HEK293 (cell line): ENCODE measurements at regions not wholly inside any gene's neighbourhood (a gene's known extent, or its start where the extent isn't known, plus 50 kb on each side); places are given as distances from the start of the nearest gene placed in this dataset.

Experiments
- CTCF ChIA-PET: fragments of 350-600 bp; formaldehyde crosslinking; extraction: SDS; loops from one replicate; lab custom pipeline; 2021; ENCODE audit warnings: antibody characterized with exemption; lab: Yijun Ruan, JAX
- POLR2A ChIA-PET: fragments of 300-600 bp; formaldehyde crosslinking; extraction: SDS; loops from one replicate; lab custom pipeline; 2020; ENCODE audit warnings: antibody characterized with exemption, inconsistent platforms; lab: Yijun Ruan, JAX
- H3K27ac ChIP-seq: fragments of 200-500 bp; sonication (Bioruptor generic); 2 replicates; pipeline ENCODE4 v1.5.1; 2014; ENCODE audit warnings: low read depth, low read length, control low read depth, inconsistent platforms; ENCODE audit errors: extremely low read depth
- H3K36me3 ChIP-seq, 2 experiments: fragments of 200-500 bp in 1 of 2; sonication (Bioruptor generic) in 1 of 2; 1 replicate in 1 of 2; 2 replicates in 1 of 2; pipeline ENCODE4 v1.5.1; 2014 to 2017; ENCODE audit warnings: inconsistent platforms in 2 of 2, low read length in 2 of 2; ENCODE audit not compliant: control insufficient read depth in 2 of 2, insufficient read depth in 1 of 2
- H3K4me1 ChIP-seq: fragments of 200-500 bp; sonication (Bioruptor generic); 2 replicates; pipeline ENCODE4 v1.5.1; 2014; ENCODE audit warnings: mild to moderate bottlenecking, low read length, inconsistent platforms; ENCODE audit not compliant: control insufficient read depth, insufficient read depth
- H3K4me3 ChIP-seq: 2 replicates; pipeline ENCODE4 v1.5.1; 2011; ENCODE audit warnings: low read depth, mild to moderate bottlenecking, control low read depth, low read length, moderate library complexity
- H3K9me3 ChIP-seq: fragments of 200-500 bp; sonication (Bioruptor generic); 2 replicates; pipeline ENCODE4 v1.5.1; 2014; ENCODE audit warnings: low read depth, low read length, inconsistent platforms; ENCODE audit not compliant: control insufficient read depth, insufficient read depth
- AEBP2 ChIP-seq: fragments of 450-650 bp; formaldehyde crosslinking; IDR thresholded peaks from 2 replicates; pipeline ENCODE4 v1.5.1; 2016; ENCODE audit warnings: missing biosample characterization, missing genetic modification characterization, borderline replicate concordance
- BCL11A ChIP-seq: fragments of 450-650 bp; formaldehyde crosslinking; IDR thresholded peaks from 2 replicates; pipeline ENCODE4 v1.5.1; 2016; ENCODE audit warnings: low read depth, missing biosample characterization, missing genetic modification characterization
- GLIS2 ChIP-seq: fragments of 450-650 bp; formaldehyde crosslinking; IDR thresholded peaks from 2 replicates; pipeline ENCODE4 v1.5.1; 2016; ENCODE audit warnings: missing biosample characterization, missing genetic modification characterization
- KLF10 ChIP-seq: fragments of 450-650 bp; IDR thresholded peaks from 2 replicates; pipeline ENCODE4 v1.5.1; 2018; ENCODE audit warnings: missing biosample characterization, mild to moderate bottlenecking, missing genetic modification characterization
- OVOL3 ChIP-seq: fragments of 450-650 bp; formaldehyde crosslinking; IDR thresholded peaks from 2 replicates; pipeline ENCODE4 v1.5.1; 2016; ENCODE audit warnings: missing biosample characterization, missing genetic modification characterization
- PRDM10 ChIP-seq: fragments of 450-650 bp; formaldehyde crosslinking; IDR thresholded peaks from 2 replicates; pipeline ENCODE4 v1.5.1; 2016; ENCODE audit warnings: missing biosample characterization, missing genetic modification characterization
- SCRT1 ChIP-seq: fragments of 450-650 bp; formaldehyde crosslinking; IDR thresholded peaks from 2 replicates; pipeline ENCODE4 v1.5.1; 2016; ENCODE audit warnings: missing biosample characterization, missing genetic modification characterization, borderline replicate concordance
- ZNF10 ChIP-seq: fragments of 450-650 bp; formaldehyde crosslinking; IDR thresholded peaks from 2 replicates; pipeline ENCODE4 v1.5.1; 2017; ENCODE audit warnings: missing biosample characterization, missing genetic modification characterization
- ZNF146 ChIP-seq: fragments of 450-650 bp; formaldehyde crosslinking; IDR thresholded peaks from 2 replicates; pipeline ENCODE4 v1.5.1; 2016; ENCODE audit warnings: missing biosample characterization, missing genetic modification characterization
- ZNF341 ChIP-seq: fragments of 450-650 bp; formaldehyde crosslinking; IDR thresholded peaks from 2 replicates; pipeline ENCODE4; 2016; ENCODE audit warnings: low read depth, missing biosample characterization, missing genetic modification characterization
- ZNF398 ChIP-seq: fragments of 450-650 bp; formaldehyde crosslinking; IDR thresholded peaks from 2 replicates; pipeline ENCODE4 v1.5.1; 2017; ENCODE audit warnings: missing biosample characterization, missing genetic modification characterization
- ZNF48 ChIP-seq: fragments of 450-650 bp; formaldehyde crosslinking; IDR thresholded peaks from 2 replicates; pipeline ENCODE4 v1.5.1; 2016; ENCODE audit warnings: missing biosample characterization, missing genetic modification characterization
- ZNF600 ChIP-seq: fragments of 450-650 bp; formaldehyde crosslinking; IDR thresholded peaks from 2 replicates; pipeline ENCODE4 v1.5.1; 2016; ENCODE audit warnings: missing biosample characterization, missing genetic modification characterization
- ZNF610 ChIP-seq: fragments of 450-650 bp; formaldehyde crosslinking; IDR thresholded peaks from 2 replicates; pipeline ENCODE4 v1.5.1; 2016; ENCODE audit warnings: missing biosample characterization, missing genetic modification characterization, borderline replicate concordance
- ZNF623 ChIP-seq: fragments of 450-650 bp; formaldehyde crosslinking; IDR thresholded peaks from 2 replicates; pipeline ENCODE4 v1.5.1; 2016; ENCODE audit warnings: missing biosample characterization, missing genetic modification characterization
- ZNF626 ChIP-seq: fragments of 450-650 bp; sonication (Bioruptor Pico); formaldehyde crosslinking; IDR thresholded peaks from 2 replicates; pipeline ENCODE4 v1.5.1; 2018; ENCODE audit warnings: missing biosample characterization, missing genetic modification characterization, inconsistent platforms
- TF ChIP-seq, protein P1 (sequence below): fragments of 450-650 bp; formaldehyde crosslinking; IDR thresholded peaks from 2 replicates; pipeline ENCODE4 v1.5.1; 2016; ENCODE audit warnings: missing biosample characterization, missing genetic modification characterization
- TF ChIP-seq, protein P2 (sequence below): fragments of 450-650 bp; formaldehyde crosslinking; IDR thresholded peaks from 2 replicates; pipeline ENCODE4 v1.5.1; 2016; ENCODE audit warnings: missing biosample characterization, missing genetic modification characterization
- TF ChIP-seq, protein P3 (sequence below): fragments of 450-650 bp; formaldehyde crosslinking; IDR thresholded peaks from 2 replicates; pipeline ENCODE4 v1.5.1; 2016; ENCODE audit warnings: missing biosample characterization, missing genetic modification characterization

DNA sequence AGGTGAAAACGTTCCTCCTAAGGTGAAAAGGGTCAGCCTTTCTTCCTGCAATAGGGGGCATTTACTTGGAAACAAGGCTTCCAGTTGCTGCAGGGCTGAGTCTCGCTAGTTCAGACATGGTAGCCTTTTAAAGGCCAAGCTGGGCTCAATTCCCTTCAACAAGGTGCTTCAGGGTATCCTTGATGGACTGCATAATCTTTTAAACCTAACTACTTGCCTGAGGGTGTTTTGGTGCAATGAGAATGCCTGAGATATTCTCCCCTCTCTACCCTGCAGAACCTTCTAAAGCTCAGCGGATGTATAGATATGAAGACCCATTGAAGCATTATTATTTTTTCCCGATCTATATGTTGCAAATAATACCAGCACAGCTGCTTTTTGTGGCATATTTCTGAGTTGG is 416.1 kb downstream of the QKI start:
- Histone ChIP-seq H3K36me3 (no peaks in the 10 kb centered on the region), H3K4me1 (no peaks in the 10 kb centered on the region), H3K4me3 (no peak overlapping the region), H3K9me3 (no peaks in the 10 kb centered on the region), H3K27ac (no peak overlapping the region)
- TF ChIP-seq ZNF146 (tag by site-specific recombination) (no peak), ZNF626 (tag by site-specific recombination) (no peak), ZNF48 (tag by site-specific recombination) (no peak), KLF10 (tag by site-specific recombination) (no peak)
- TF ChIP-seq, protein P1, sequence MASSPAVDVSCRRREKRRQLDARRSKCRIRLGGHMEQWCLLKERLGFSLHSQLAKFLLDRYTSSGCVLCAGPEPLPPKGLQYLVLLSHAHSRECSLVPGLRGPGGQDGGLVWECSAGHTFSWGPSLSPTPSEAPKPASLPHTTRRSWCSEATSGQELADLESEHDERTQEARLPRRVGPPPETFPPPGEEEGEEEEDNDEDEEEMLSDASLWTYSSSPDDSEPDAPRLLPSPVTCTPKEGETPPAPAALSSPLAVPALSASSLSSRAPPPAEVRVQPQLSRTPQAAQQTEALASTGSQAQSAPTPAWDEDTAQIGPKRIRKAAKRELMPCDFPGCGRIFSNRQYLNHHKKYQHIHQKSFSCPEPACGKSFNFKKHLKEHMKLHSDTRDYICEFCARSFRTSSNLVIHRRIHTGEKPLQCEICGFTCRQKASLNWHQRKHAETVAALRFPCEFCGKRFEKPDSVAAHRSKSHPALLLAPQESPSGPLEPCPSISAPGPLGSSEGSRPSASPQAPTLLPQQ (tag by site-specific recombination): no peak
- CTCF ChIA-PET: interaction anchor here (1.2 kb wide), 1 partner anchor 29 kb away, joined by 4 read pairs; no protein-coding TSS in a partner anchor
- POLR2A ChIA-PET: no interaction called here

DNA sequence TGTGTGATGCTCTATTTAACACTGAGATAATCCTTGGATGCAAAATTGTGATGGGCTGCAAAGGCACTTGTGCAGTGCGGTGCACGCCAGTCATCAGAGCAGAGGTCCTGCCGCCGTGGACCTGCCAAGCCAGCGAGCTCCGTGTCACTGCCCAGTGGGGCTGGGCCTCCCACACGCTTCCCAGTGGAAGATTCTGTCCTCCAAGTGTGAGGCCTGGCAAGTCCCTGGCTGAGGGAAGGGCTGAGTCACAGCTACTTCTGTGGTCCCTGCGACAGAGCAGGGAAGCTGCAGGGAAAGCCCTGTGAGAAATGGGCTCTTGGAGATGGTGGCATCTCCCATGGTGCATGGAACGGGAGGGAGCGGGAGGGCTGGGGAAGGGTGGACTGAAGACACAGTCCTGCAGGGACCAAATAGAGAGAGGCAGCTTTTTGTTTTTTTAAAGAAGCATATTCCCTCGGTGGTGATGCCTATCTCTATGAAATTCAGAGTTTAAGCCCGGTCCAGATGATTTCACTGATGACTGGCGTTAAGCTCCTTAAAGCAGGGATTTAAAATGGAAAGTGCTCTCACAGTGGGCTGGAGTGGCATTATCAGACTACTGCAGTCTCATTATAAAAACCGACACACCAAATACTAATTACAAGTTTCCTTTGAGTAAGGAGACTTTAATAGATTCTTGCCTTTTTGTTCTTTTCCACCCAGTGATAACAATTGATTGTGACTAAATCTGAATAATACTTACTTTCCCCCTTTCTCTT is 413.7 kb downstream of the QKI start:
- TF ChIP-seq ZNF610 (tag by site-specific recombination) (no peak), ZNF398 (no peak), BCL11A (tag by site-specific recombination) (no peak), ZNF600 (no peak), GLIS2 (no peak), ZNF623 (tag by site-specific recombination) (no peak), ZNF341 (tag by site-specific recombination) (no peak), ZNF10 (tag by site-specific recombination) (no peak), AEBP2 (tag by site-specific recombination) (no peak), SCRT1 (tag by site-specific recombination) (no peak), PRDM10 (no peak), OVOL3 (no peak)
- TF ChIP-seq, protein P2, sequence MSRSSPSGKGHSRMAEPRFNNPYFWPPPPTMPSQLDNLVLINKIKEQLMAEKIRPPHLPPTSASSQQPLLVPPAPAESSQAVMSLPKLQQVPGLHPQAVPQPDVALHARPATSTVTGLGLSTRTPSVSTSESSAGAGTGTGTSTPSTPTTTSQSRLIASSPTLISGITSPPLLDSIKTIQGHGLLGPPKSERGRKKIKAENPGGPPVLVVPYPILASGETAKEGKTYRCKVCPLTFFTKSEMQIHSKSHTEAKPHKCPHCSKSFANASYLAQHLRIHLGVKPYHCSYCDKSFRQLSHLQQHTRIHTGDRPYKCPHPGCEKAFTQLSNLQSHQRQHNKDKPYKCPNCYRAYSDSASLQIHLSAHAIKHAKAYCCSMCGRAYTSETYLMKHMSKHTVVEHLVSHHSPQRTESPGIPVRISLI (tag by site-specific recombination): no peak
- TF ChIP-seq, protein P3, sequence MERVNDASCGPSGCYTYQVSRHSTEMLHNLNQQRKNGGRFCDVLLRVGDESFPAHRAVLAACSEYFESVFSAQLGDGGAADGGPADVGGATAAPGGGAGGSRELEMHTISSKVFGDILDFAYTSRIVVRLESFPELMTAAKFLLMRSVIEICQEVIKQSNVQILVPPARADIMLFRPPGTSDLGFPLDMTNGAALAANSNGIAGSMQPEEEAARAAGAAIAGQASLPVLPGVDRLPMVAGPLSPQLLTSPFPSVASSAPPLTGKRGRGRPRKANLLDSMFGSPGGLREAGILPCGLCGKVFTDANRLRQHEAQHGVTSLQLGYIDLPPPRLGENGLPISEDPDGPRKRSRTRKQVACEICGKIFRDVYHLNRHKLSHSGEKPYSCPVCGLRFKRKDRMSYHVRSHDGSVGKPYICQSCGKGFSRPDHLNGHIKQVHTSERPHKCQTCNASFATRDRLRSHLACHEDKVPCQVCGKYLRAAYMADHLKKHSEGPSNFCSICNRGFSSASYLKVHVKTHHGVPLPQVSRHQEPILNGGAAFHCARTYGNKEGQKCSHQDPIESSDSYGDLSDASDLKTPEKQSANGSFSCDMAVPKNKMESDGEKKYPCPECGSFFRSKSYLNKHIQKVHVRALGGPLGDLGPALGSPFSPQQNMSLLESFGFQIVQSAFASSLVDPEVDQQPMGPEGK (tag by site-specific recombination): no peak
- POLR2A ChIA-PET: no interaction called here
- CTCF ChIA-PET: interaction anchor here (1.1 kb wide), 1 partner anchor 17 kb away, joined by 3 read pairs; no protein-coding TSS in a partner anchor
- H3K36me3 ChIP-seq: no peaks in the 10 kb centered on the region
- H3K4me3 ChIP-seq: no peak overlapping the region
- H3K9me3 ChIP-seq: no peaks in the 10 kb centered on the region
- H3K4me1 ChIP-seq: no peaks in the 10 kb centered on the region
- no peak overlapping the region for H3K27ac ChIP-seq
